Fibroblast of pulmonary artery (primary cell): ENCODE measurements at regions not wholly inside any gene's neighbourhood (a gene's known extent, or its start where the extent isn't known, plus 50 kb on each side); places are given as distances from the start of the nearest gene placed in this dataset.

Experiments
- DNase-seq: peaks from one replicate; pipeline ENCODE4 v3.0.0-alpha.2; 2010; ENCODE audit warnings: low read depth
- H3K4me3 ChIP-seq: replicated peaks from 2 replicates; pipeline ENCODE4 v1.5.1; 2011; ENCODE audit warnings: low read depth, mild to moderate bottlenecking, control low read depth, low read length, moderate library complexity
- CTCF ChIP-seq: IDR thresholded peaks from 2 replicates; pipeline ENCODE4 v1.5.1; 2011; ENCODE audit warnings: mild to moderate bottlenecking, control low read depth, low read length, inconsistent platforms; ENCODE audit errors: missing control alignments

GRCh38 chr14:101418601-101419000, 142.7 kb upstream of the DIO3 start:
- no peak for TF ChIP-seq CTCF
- DNase-seq = no peak
- H3K4me3 ChIP-seq = no peak overlapping the region

GRCh38 chr14:101426466-101426865, 134.8 kb upstream of the DIO3 start:
- no peak for DNase-seq
- no peak overlapping the region for H3K4me3 ChIP-seq
- TF ChIP-seq CTCF = no peak

GRCh38 chr14:101428409-101428808, 132.9 kb upstream of the DIO3 start:
- H3K4me3 ChIP-seq = no peak overlapping the region
- TF ChIP-seq CTCF = no peak
- DNase-seq = no peak

GRCh38 chr14:101435546-101435945, 125.7 kb upstream of the DIO3 start:
- no peak for TF ChIP-seq CTCF
- no peak for DNase-seq
- no peak overlapping the region for H3K4me3 ChIP-seq

- TF ChIP-seq CTCF = no peak
- no peak overlapping the region for H3K4me3 ChIP-seq
- no peak for DNase-seq
Observed at GRCh38 chr14:101439023-101439422, 122.3 kb upstream of the DIO3 start.

- no peak for TF ChIP-seq CTCF
- DNase-seq = no peak
- H3K4me3 ChIP-seq = no peak overlapping the region
Observed at GRCh38 chr14:101440496-101440895, 120.8 kb upstream of the DIO3 start.

GRCh38 chr14:101441710-101442109, 119.6 kb upstream of the DIO3 start:
- DNase-seq = no peak
- no peak for TF ChIP-seq CTCF
- H3K4me3 ChIP-seq = no peak overlapping the region
